GM13977 (cell line): ENCODE measurements at regions not wholly inside any gene's neighbourhood (a gene's known extent, or its start where the extent isn't known, plus 50 kb on each side); places are given as distances from the start of the nearest gene placed in this dataset.
"Not testable (repeated sequence)": the region's sequence is repeated elsewhere in the genome, so short reads cannot be mapped to it uniquely, and the experiment has no call there.

Experiments
- DNase-seq: peaks from one replicate; pipeline ENCODE4 v3.0.0; 2012; ENCODE audit warnings: low spot score
- CTCF ChIP-seq: IDR thresholded peaks from 2 replicates; pipeline ENCODE4 v1.5.1; 2012; ENCODE audit warnings: mild to moderate bottlenecking, control low read depth; ENCODE audit not compliant: insufficient read depth; ENCODE audit errors: extremely low read depth, missing control alignments
- in situ Hi-C: fragments of 300-500 bp; cut with MboI; formaldehyde crosslinking; loops from one replicate; pipeline ENCODE4 v1.12.0; 2022; ENCODE audit warnings: low sequenced_read_pairs, low pct_unique_long_range_greater_than_20kb, mixed read lengths, inconsistent platforms; ENCODE audit not compliant: unreplicated experiment

GRCh38 chr17:63086483-63087185 is 120.6 kb downstream of the TANC2 start:
- in situ Hi-C loops: no loop called here
- DNase-seq: no peak
- no peak for TF ChIP-seq CTCF

- not testable (repeated sequence) for DNase-seq
- in situ Hi-C loops: loop anchor here (10.0 kb wide), 1 partner anchor 304 kb away; no protein-coding TSS in a partner anchor
Measured at GRCh38 chr17:63090358-63091114, 124.5 kb downstream of the TANC2 start.

GRCh38 chr17:63091909-63092308 is 125.9 kb downstream of the TANC2 start:
- DNase-seq: not testable (repeated sequence)
- in situ Hi-C loops: loop anchor here (10.0 kb wide), 1 partner anchor 303 kb away; no protein-coding TSS in a partner anchor

GRCh38 chr17:63094631-63095030 is 128.6 kb downstream of the TANC2 start:
- TF ChIP-seq CTCF: no peak
- DNase-seq: no peak
- in situ Hi-C loops: loop anchor here (10.0 kb wide), 1 partner anchor 300 kb away; no protein-coding TSS in a partner anchor

- in situ Hi-C loops: loop anchor here (10.0 kb wide), 1 partner anchor 299 kb away; no protein-coding TSS in a partner anchor
- DNase-seq: no peak
- no peak for TF ChIP-seq CTCF
Measured at GRCh38 chr17:63095459-63095858, 129.4 kb downstream of the TANC2 start.

GRCh38 chr17:63095879-63096278 is 129.8 kb downstream of the TANC2 start:
- no peak for TF ChIP-seq CTCF
- in situ Hi-C loops: loop anchor here (10.0 kb wide), 1 partner anchor 299 kb away; no protein-coding TSS in a partner anchor
- DNase-seq: no peak

- in situ Hi-C loops: loop anchor here (10.0 kb wide), 1 partner anchor 298 kb away; no protein-coding TSS in a partner anchor
- no peak for DNase-seq
- TF ChIP-seq CTCF: no peak
Measured at GRCh38 chr17:63096426-63096825, 130.4 kb downstream of the TANC2 start.
